ENCODE measurements at regions not wholly inside any gene's neighbourhood (a gene's known extent, or its start where the extent isn't known, plus 50 kb on each side); places are given as distances from the start of the nearest gene placed in this dataset.

DNA sequence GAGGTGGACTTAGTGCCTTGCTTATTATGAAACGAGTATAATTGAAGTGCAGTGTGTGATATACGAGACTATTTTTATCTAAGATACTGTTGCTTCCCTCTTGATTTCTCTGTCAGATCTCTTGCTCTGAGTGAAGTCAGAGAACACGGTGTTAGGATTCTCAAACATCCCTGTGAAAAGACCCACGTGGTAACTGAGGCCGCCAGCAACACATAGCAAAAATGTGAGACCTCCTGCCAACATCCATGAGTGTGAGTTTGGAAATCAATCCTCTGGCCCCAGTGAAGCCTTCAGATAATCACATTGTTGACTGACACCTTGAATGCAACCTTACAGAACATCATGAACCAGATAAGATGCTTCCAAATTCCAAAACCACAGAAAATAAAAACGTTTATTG, 954.4 kb downstream of the FAT4 start:
- Histone ChIP-seq H3K4me3 (ENCODE audit: low read depth in 1 of 3, low read length in 3 of 3) (no peak overlapping the region), H3K27ac (ENCODE audit: low read depth in 1 of 2, low read length in 2 of 2) (no peak overlapping the region), H3K27me3 (ENCODE audit: control insufficient read depth in 4 of 4, insufficient read depth in 4 of 4, low read length in 3 of 4) (no peaks in the 10 kb centered on the region), H3K9me3 (ENCODE audit: control insufficient read depth in 4 of 4, low read length in 3 of 4) (no peaks in the 10 kb centered on the region), H3K9ac (ENCODE audit: low read depth in 1 of 2, low read length in 2 of 2) (no peak overlapping the region), H3K4me1 (ENCODE audit: control insufficient read depth in 4 of 4, insufficient read depth in 4 of 4, low read length in 3 of 4) (no peaks in the 10 kb centered on the region), H3K36me3 (ENCODE audit: control insufficient read depth in 4 of 4, insufficient read depth in 3 of 4, low read depth in 1 of 4, low read length in 3 of 4) (no peaks in the 10 kb centered on the region)
- DNase-seq (ENCODE audit: low spot score) = no peak
- TF ChIP-seq, protein P1, sequence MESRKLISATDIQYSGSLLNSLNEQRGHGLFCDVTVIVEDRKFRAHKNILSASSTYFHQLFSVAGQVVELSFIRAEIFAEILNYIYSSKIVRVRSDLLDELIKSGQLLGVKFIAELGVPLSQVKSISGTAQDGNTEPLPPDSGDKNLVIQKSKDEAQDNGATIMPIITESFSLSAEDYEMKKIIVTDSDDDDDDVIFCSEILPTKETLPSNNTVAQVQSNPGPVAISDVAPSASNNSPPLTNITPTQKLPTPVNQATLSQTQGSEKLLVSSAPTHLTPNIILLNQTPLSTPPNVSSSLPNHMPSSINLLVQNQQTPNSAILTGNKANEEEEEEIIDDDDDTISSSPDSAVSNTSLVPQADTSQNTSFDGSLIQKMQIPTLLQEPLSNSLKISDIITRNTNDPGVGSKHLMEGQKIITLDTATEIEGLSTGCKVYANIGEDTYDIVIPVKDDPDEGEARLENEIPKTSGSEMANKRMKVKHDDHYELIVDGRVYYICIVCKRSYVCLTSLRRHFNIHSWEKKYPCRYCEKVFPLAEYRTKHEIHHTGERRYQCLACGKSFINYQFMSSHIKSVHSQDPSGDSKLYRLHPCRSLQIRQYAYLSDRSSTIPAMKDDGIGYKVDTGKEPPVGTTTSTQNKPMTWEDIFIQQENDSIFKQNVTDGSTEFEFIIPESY (IDR thresholded peaks at IDR 0.05) = no peak
- TF ChIP-seq ATF3 (IDR thresholded peaks at IDR 0.05) = no peak
- no peak for TF ChIP-seq FOXA2 (IDR thresholded peaks at IDR 0.05)
- TF ChIP-seq EGR1 (IDR thresholded peaks at IDR 0.05; ENCODE audit: low read depth in 2 of 2) = no peak
- TF ChIP-seq RAD21 (IDR thresholded peaks at IDR 0.05) = no peak
- no peak for TF ChIP-seq NR2F2 (IDR thresholded peaks at IDR 0.05)
- no peak for TF ChIP-seq SP1 (IDR thresholded peaks at IDR 0.05)
- TF ChIP-seq REST (IDR thresholded peaks at IDR 0.05) = no peak
- no peak for TF ChIP-seq TAF1 (conservative IDR thresholded peaks at IDR 0.05)
- no peak for TF ChIP-seq FOXA1 (IDR thresholded peaks at IDR 0.05)
- TF ChIP-seq JUND (IDR thresholded peaks at IDR 0.05) = no peak
- TF ChIP-seq HNF4A (conservative IDR thresholded peaks at IDR 0.05) = no peak
- TF ChIP-seq RXRA (IDR thresholded peaks at IDR 0.05) = no peak
- no peak for TF ChIP-seq GABPA (IDR thresholded peaks at IDR 0.05 in 1 of 2, conservative IDR thresholded peaks at IDR 0.05 in 1 of 2)
- TF ChIP-seq, protein P2, sequence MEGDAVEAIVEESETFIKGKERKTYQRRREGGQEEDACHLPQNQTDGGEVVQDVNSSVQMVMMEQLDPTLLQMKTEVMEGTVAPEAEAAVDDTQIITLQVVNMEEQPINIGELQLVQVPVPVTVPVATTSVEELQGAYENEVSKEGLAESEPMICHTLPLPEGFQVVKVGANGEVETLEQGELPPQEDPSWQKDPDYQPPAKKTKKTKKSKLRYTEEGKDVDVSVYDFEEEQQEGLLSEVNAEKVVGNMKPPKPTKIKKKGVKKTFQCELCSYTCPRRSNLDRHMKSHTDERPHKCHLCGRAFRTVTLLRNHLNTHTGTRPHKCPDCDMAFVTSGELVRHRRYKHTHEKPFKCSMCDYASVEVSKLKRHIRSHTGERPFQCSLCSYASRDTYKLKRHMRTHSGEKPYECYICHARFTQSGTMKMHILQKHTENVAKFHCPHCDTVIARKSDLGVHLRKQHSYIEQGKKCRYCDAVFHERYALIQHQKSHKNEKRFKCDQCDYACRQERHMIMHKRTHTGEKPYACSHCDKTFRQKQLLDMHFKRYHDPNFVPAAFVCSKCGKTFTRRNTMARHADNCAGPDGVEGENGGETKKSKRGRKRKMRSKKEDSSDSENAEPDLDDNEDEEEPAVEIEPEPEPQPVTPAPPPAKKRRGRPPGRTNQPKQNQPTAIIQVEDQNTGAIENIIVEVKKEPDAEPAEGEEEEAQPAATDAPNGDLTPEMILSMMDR (IDR thresholded peaks at IDR 0.05; ENCODE audit: low read depth, low read length, missing input control) = no peak
- TF ChIP-seq HNF4G (IDR thresholded peaks at IDR 0.05) = no peak
- WGBS = 52% methylated on average over 6 of the region's 6 CpGs

- Histone ChIP-seq H3K4me1 (ENCODE audit: control insufficient read depth in 4 of 4, insufficient read depth in 4 of 4, low read length in 3 of 4) (no peaks in the 10 kb centered on the region), H3K9ac (ENCODE audit: low read depth in 1 of 2, low read length in 2 of 2) (no peak overlapping the region), H3K27me3 (ENCODE audit: control insufficient read depth in 4 of 4, insufficient read depth in 4 of 4, low read length in 3 of 4) (no peaks in the 10 kb centered on the region), H3K36me3 (ENCODE audit: control insufficient read depth in 4 of 4, insufficient read depth in 3 of 4, low read depth in 1 of 4, low read length in 3 of 4) (no peaks in the 10 kb centered on the region), H3K4me3 (ENCODE audit: low read depth in 1 of 3, low read length in 3 of 3) (no peak overlapping the region), H3K27ac (ENCODE audit: low read depth in 1 of 2, low read length in 2 of 2) (no peak overlapping the region), H3K9me3 (ENCODE audit: control insufficient read depth in 4 of 4, low read length in 3 of 4) (no peaks in the 10 kb centered on the region)
- DNase-seq (ENCODE audit: low spot score) = no peak
- TF ChIP-seq HNF4A (conservative IDR thresholded peaks at IDR 0.05) = no peak
- TF ChIP-seq, protein P2 (IDR thresholded peaks at IDR 0.05; ENCODE audit: low read depth, low read length, missing input control) = no peak
- no peak for TF ChIP-seq MAX (IDR thresholded peaks at IDR 0.05)
- TF ChIP-seq, protein P1 (IDR thresholded peaks at IDR 0.05) = no peak
- TF ChIP-seq EGR1 (IDR thresholded peaks at IDR 0.05; ENCODE audit: low read depth in 2 of 2) = no peak
- TF ChIP-seq RXRA (IDR thresholded peaks at IDR 0.05) = no peak
- no peak for TF ChIP-seq HNF4G (IDR thresholded peaks at IDR 0.05)
- no peak for TF ChIP-seq FOXA1 (IDR thresholded peaks at IDR 0.05)
- TF ChIP-seq GABPA (IDR thresholded peaks at IDR 0.05 in 1 of 2, conservative IDR thresholded peaks at IDR 0.05 in 1 of 2) = no peak
- 62% methylated on average over 1 of the region's 1 CpG for WGBS
These were observed 956.5 kb downstream of the FAT4 start for GRCh38 chr4:126271292-126271691.
